ENCODE measurements at regions not wholly inside any gene's neighbourhood (a gene's known extent, or its start where the extent isn't known, plus 50 kb on each side); places are given as distances from the start of the nearest gene placed in this dataset.

GRCh38 chr2:238665919-238666318 is 182.0 kb upstream of the TWIST2 start:
- no peak for TF ChIP-seq CTCF (IDR thresholded peaks at IDR 0.05)
- Mint-ChIP-seq H3K4me3 (ENCODE audit: unreplicated experiment) (no peak overlapping the region), H3K4me1 (ENCODE audit: low read depth) (no peaks in the 10 kb centered on the region), H3K27me3 (ENCODE audit: low read depth) (peaks cover 25% of the 10 kb centered on the region), H3K36me3 (ENCODE audit: low read depth) (no peaks in the 10 kb centered on the region), H3K9me3 (ENCODE audit: low read depth) (peaks cover 34% of the 10 kb centered on the region), H3K27ac (ENCODE audit: unreplicated experiment) (no peak overlapping the region)
- DNase-seq (ENCODE audit: low spot score): no peak

GRCh38 chr2:238666543-238666942 is 181.3 kb upstream of the TWIST2 start:
- TF ChIP-seq CTCF (IDR thresholded peaks at IDR 0.05): no peak
- peaks cover 34% of the 10 kb centered on the region for H3K9me3 Mint-ChIP-seq (ENCODE audit: low read depth)

GRCh38 chr2:238667008-238667407 is 180.9 kb upstream of the TWIST2 start:
- Mint-ChIP-seq H3K4me1 (ENCODE audit: low read depth) (no peaks in the 10 kb centered on the region), H3K27me3 (ENCODE audit: low read depth) (peaks cover 25% of the 10 kb centered on the region), H3K27ac (ENCODE audit: unreplicated experiment) (no peak overlapping the region), H3K4me3 (ENCODE audit: unreplicated experiment) (no peak overlapping the region), H3K36me3 (ENCODE audit: low read depth) (no peaks in the 10 kb centered on the region), H3K9me3 (ENCODE audit: low read depth) (peaks cover 36% of the 10 kb centered on the region)
- no peak for TF ChIP-seq CTCF (IDR thresholded peaks at IDR 0.05)
- DNase-seq (ENCODE audit: low spot score): no peak

More at GRCh38 chr2:238666543-238666942, 181.3 kb upstream of the TWIST2 start:
- H3K27ac Mint-ChIP-seq (ENCODE audit: unreplicated experiment): no peak overlapping the region
- no peak for DNase-seq (ENCODE audit: low spot score)
- H3K36me3 Mint-ChIP-seq (ENCODE audit: low read depth): no peaks in the 10 kb centered on the region
- H3K4me3 Mint-ChIP-seq (ENCODE audit: unreplicated experiment): no peak overlapping the region
- peaks cover 25% of the 10 kb centered on the region for H3K27me3 Mint-ChIP-seq (ENCODE audit: low read depth)
- H3K4me1 Mint-ChIP-seq (ENCODE audit: low read depth): no peaks in the 10 kb centered on the region

GRCh38 chr2:238667639-238668038 is 180.2 kb upstream of the TWIST2 start:
- H3K27me3 Mint-ChIP-seq (ENCODE audit: low read depth): peaks cover 28% of the 10 kb centered on the region
- DNase-seq (ENCODE audit: low spot score): no peak
- no peaks in the 10 kb centered on the region for H3K36me3 Mint-ChIP-seq (ENCODE audit: low read depth)
- no peak for TF ChIP-seq CTCF (IDR thresholded peaks at IDR 0.05)
- no peaks in the 10 kb centered on the region for H3K4me1 Mint-ChIP-seq (ENCODE audit: low read depth)
- H3K27ac Mint-ChIP-seq (ENCODE audit: unreplicated experiment): no peak overlapping the region
- H3K4me3 Mint-ChIP-seq (ENCODE audit: unreplicated experiment): no peak overlapping the region
- peaks cover 40% of the 10 kb centered on the region for H3K9me3 Mint-ChIP-seq (ENCODE audit: low read depth)

- no peak overlapping the region for H3K27ac Mint-ChIP-seq (ENCODE audit: unreplicated experiment)
- H3K36me3 Mint-ChIP-seq (ENCODE audit: low read depth): no peaks in the 10 kb centered on the region
- peaks cover 26% of the 10 kb centered on the region for H3K27me3 Mint-ChIP-seq (ENCODE audit: low read depth)
- H3K9me3 Mint-ChIP-seq (ENCODE audit: low read depth): peaks cover 40% of the 10 kb centered on the region
- DNase-seq (ENCODE audit: low spot score): no peak
- no peaks in the 10 kb centered on the region for H3K4me1 Mint-ChIP-seq (ENCODE audit: low read depth)
- no peak for TF ChIP-seq CTCF (IDR thresholded peaks at IDR 0.05)
- no peak overlapping the region for H3K4me3 Mint-ChIP-seq (ENCODE audit: unreplicated experiment)
These were observed 179.5 kb upstream of the TWIST2 start for GRCh38 chr2:238668426-238668825.
